ENCODE measurements at regions not wholly inside any gene's neighbourhood (a gene's known extent, or its start where the extent isn't known, plus 50 kb on each side); places are given as distances from the start of the nearest gene placed in this dataset.
"Not testable (repeated sequence)": the region's sequence is repeated elsewhere in the genome, so short reads cannot be mapped to it uniquely, and the experiment has no call there.

GRCh38 chr4:9505341-9505740 lies 61.1 kb downstream of the DEFB131A start:
- TF ChIP-seq CTCF (IDR thresholded peaks at IDR 0.05); EZH2 (IDR thresholded peaks at IDR 0.05; ENCODE audit: borderline replicate concordance, insufficient read depth, low read depth, low read length, poor library complexity, severe bottlenecking): not testable (repeated sequence)
